CD4-positive, alpha-beta T cell treated with Interleukin-12 subunit alpha and Interleukin-12 subunit beta, for 1 hour (primary cell): ENCODE measurements at regions not wholly inside any gene's neighbourhood (a gene's known extent, or its start where the extent isn't known, plus 50 kb on each side); places are given as distances from the start of the nearest gene placed in this dataset.

Experiments used
- DNase-seq: peaks from one replicate; pipeline ENCODE4 v3.0.0-alpha.2; 2020

DNA sequence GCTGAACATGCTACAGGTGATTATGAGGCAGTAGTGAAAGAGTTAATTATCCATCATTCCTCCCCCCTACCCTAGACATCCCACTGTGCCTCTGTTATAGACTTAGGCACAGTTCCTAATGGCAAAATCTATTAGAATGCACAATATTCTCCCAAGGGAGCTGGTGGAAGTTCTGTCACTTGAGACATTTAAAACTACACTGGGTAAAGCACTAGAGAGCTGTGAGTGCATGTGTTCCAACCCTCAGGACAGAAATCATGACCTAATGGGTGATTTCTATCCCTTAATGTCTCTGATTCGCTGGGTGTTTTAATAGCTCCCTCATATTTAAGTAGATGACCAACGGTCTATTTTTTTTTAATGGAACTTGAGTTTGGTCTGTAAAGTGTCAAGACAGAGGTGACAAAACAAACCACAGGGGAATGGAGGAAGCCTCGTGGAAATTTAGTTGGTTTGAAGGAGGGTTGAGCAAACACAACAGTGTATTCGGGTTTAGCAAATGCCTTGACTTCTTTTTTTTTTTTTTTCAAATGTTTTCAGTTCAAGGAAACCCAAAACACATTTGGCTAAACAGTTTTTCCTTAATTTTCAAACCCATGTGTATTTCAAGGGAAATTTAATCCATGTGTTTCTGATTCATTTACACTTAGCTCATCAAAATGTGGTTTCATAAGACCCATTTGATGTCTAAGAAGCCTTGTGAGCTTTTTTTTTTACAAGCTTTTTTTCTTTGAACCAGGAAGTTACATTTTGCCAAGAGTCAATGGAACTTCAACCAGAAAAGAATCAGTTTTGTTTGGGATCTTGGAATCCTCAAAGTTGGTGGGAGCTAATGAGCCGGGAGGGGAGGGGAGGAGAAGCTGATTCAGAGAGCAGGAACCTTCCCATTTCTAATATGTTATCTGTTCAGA lies 665.1 kb upstream of the ZEB2 start:
- DNase-seq = no peak

DNA sequence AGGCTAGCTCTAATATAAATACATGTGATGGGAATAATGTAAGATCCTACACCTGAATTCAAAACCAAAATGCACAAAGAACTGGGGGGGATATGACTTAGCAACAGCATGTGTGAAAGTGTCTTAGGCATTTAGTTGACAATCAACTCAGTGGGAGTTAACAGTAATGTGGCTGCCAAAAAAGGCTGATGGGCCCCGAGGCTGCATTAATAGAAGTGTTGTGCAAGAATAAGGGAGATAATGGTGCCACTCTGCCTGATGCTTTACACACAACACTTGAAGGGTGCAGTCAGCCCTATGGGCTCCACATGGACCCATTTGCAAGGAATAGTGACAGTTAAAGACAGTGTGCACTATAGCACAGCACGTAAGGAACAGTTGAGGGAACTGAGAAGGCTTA lies 649.4 kb upstream of the ZEB2 start:
- no peak for DNase-seq

DNA sequence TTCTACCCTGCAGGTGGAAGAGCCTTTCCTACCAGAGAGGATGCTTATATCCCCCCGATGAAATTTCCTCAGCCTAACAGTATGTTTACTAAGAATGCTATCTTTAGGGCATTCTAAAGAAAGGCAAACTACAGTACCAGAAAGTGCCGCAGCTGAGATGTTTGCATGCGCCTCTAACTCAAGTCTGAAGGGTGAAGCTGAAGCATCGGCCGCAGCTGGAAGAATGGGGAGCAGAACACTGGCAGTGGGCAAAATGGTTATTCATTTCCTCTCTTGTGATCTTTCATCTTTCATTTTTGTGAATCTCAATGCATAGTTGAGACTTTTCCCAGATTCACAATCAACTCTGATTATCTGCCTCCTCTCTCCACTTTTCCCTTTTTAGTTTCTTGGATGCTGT lies 648.2 kb upstream of the ZEB2 start:
- no peak for DNase-seq

DNA sequence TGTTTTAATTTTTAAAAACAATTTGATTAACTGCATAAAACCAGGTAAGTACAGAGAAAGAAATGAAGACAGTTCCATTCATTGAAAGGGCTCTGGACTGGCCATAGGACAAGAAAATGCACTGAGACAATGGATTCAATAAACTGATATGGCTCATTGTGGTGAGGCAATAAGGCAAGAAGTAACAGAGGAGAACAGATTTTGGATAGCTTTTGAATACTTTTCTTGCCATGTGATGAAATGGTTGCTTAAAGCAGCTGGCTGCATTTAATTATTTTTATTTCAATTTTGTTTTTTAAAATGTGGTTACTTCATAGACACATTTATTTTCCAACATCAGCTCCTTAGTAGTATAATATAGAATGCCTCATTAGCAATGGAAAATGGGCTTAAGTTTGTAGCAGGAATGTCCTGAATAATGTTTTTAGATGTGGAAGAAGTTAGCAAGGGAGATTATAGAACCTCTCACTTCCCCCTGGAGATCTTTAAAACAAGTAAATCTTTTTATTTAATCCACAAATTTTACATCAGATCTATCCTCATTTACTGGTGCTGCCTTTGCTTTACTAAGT lies 646.9 kb upstream of the ZEB2 start:
- DNase-seq = no peak

DNA sequence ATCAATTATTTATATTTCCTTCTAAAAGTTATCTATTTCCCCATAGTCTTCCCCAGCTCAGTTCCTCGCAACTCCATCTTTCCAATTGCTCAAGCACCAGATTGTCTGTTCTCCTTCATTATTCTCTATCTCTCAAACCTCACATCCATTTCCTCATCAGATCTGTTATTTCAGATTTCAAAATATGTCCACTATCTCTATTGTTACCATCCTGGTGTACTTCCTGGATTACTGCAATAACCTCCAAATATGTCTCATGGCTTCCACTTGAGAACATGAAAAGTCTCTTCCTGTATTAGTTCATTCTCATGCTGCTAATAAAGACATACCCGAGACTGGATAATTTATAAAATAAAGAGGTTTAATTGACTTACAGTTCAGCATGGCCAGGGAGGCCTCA lies 641.7 kb upstream of the ZEB2 start:
- DNase-seq = no peak

DNA sequence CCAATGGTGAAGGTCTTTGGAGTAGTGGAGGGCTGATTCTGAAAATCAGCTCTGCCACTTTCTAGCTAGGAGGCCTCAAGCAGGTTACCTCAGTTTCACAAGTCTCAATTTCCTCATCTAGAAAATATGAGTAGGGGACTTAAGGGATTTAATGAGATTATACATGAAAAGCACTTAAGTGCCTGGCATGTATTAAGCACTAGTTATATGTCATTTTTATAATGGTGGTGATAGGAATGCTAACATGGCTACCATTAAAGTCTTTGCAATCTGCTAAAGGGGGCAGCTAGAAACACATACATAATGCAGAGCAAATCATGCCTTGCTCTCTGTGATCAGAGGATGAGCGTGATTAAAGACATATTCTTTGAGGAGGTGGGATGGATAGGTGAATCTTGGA lies 640.9 kb upstream of the ZEB2 start:
- DNase-seq = no peak

DNA sequence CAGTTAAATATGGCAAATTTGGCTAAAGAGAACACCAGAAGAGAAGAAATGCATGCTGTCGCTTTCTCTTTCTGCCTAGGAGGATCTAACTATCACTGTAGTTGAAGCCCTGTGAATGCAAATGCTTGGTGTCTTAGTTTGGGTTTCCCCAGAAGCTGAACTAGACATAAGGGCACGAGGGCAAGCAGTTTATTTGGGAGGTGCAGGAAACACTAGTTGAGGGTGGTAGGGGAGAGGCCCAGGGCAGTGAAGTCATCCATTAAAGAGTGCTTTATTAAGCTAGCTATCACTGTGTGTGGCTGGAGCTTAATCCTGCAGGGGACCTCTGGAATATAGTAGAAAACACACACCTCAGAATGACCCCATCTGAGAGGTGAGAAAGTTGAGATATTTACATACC lies 639.8 kb upstream of the ZEB2 start:
- no peak for DNase-seq

DNA sequence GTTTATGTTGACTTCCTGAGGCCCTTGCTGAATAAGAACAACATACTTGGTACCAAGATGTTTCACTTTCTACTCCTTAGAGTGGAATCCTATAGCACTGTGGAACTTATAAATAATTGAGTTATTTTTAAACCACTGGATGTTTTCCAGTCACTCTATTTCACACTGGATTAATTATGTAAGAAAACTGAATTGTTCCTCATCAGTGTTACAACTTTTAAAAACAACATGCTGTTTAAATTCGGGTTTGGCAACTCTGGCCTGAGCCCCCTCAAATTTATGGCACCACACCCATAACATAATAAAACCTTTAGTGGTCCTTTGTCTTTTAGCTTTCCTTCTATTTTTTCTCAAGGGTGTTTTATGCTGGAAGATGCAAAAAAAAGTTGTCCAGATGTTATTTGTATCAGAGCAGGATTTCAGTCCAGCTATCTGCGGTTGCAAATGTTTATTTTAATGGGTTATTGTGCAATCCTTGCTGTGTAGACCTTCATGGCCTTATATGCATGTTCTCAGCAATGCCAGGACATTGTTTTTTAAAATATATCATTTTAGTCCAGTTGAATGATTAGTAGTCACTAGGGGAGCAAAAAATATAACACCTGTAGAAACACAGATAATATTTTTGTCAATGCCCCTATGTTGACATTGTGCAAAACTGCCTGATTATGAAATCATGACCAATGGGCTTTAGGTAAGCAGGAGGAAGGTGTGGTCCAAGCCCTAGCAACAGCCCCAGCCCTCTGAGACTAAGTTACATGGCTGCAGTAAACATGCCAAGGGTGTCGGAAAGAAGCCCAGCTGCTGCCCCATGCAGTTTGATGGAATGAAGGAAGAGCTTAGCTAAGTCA lies 638.0 kb upstream of the ZEB2 start:
- DNase-seq = no peak

DNA sequence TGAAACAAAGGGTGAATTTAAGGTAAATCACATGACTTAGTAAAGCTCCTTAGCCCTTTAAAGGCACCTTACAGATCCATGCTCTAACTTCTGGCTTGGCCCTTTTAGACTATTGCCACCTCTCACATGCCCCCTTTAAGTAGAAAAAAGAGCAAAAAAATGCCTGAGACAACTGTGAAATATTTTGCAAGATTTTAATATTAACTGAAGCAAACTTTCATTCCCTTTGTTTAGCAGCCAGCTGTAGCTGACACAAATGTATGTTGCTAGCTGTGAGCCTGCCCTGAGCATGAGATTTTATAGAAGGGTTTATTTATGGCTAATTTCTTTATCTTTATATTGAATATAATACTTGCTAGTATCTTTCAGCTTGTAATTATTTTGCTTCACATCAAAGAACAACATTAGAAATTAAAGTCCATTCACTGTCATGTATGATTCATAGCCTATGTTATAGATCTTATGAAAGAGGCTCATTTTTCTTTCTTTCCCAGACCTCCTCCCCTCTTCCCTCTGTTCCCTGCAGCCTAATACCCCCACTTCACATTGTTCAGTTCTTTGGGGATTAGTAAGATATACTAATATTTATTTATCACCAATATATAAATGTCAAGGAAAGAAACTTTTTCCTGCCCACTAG lies 637.2 kb upstream of the ZEB2 start:
- no peak for DNase-seq

DNA sequence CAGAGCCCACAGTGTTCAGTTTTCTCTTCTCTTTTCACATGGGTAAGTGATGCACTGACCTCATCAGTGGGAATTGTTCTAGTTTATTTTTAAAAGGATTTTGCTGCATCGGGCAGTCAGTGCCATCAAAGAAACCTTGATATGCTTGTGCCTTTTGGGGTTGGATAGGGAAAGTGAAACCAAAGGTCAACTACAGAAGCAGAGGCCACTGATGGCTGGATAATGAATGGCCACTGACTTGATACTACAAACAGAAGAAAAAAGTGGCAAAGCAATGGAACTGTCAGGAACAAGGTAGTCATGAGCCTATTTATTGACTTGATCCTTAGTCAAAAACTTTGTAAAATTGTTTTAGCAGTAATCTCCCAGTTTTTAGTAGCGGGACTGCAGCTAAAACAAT lies 636.3 kb upstream of the ZEB2 start:
- no peak for DNase-seq

DNA sequence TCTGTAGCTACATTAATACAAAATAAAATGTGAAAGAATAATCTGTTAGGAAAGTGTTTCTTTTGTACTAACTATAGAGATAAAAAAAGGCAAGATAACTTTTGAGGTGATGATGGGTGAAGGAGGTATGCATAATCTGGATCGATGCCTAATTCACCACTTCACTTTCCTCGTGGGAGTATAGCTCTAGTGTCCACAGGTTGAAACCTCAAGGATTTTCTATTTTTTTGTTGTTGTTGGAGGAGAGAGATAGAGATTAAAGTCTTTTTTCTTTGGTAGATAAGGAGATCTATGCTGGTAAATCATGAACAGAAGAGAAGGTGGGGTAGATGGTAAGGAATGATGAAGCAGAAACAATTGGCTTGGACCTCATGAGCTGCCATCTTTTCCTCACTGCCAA lies 635.3 kb upstream of the ZEB2 start:
- no peak for DNase-seq

DNA sequence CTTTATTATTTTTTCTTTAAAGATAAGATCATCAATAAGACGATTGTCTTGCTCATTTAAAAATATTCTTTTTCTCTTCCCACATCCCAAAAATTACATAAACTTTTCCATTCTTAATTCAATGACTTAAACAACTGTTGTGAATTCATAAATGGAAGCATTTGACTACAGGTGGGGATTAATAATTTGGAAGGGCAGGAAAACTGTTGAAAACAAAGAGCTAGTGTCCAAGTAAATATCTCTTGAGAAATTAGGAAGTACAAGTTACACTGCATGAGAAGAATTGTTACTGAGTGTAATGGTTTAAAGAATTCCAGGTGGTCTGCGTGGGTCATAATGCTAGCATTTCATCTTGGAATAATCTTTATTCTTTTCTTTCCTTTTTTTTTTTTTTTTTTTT lies 634.8 kb upstream of the ZEB2 start:
- no peak for DNase-seq

DNA sequence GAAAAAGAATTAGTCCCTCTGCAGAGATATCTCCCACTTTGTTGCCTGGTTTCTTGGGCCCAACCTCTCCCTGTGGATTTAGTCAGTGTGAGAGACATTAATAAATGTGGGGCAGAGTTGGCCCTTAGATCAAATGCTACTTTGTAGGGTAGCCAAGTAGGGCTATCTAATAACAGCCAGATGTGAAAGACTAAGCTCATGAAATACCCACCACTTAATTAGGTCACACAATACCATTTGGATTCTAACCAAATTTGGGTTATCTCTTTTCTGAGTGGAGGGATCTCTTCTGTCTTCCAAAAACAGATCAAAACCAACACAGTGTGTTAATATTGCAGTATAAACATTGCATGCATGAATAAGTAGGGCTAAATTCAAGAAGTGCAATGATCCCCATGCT lies 626.8 kb upstream of the ZEB2 start:
- DNase-seq = no peak

DNA sequence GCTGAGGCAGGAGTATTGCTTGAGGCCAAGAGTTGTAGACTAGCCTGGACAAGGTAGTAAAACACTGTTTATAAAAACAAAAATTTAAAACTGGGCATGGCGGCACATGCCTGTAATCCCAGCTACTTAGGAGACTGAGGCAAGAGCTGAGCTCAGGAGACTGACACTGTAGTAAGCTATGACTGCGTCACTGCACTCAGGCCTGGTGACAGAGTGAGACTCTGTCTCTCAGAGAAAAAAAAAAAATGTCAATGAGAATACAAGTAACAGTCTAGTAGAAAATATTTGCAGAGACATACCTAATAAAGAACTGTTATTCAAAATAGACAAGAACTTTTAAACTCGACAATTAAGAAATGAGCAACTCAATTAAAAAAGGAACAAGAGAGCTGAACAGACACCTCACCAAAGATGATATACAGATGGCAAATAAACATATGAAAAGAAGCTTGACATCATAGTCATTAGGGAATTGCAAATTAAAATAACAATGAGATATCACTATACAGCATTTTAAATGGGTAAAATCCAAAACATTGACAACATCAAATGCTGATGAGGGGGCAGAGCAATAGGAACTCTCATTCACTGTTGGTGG lies 624.3 kb upstream of the ZEB2 start:
- DNase-seq = no peak

DNA sequence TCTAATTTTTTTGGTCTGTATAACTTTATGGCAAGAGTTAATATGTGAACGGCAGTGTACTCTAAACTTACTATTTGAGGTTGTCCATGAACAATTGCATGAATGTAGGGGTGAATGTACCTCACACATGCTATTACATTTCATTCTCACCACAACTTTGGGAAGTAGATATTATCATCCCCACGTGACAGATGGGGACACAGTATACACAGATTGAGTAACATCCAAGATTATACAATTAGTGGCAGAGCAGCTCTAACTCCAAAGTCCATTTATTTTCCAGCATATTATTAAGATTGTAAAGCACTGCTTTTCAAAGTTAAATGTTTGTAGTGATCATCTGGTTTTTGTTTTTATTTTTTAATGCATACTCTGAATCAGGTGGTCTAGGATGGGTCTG lies 622.1 kb upstream of the ZEB2 start:
- DNase-seq = no peak

DNA sequence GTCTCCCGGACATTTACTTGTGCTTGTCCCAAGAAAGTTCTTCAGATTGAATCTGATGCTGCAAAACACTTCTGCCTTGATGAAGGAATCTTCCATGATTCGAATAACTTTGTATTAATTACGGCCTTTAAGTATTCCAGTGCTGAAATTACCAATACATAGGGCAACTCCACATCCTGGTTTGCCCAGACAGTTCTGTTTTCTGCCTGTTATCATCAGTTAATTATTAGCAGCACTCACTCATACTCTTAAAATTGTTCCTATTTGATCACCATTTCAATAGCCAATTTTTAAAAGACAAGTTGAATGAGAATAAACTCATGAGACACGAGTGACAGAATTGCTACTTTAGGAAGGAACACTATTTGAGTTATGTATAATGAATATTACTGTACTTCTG lies 620.7 kb upstream of the ZEB2 start:
- no peak for DNase-seq

DNA sequence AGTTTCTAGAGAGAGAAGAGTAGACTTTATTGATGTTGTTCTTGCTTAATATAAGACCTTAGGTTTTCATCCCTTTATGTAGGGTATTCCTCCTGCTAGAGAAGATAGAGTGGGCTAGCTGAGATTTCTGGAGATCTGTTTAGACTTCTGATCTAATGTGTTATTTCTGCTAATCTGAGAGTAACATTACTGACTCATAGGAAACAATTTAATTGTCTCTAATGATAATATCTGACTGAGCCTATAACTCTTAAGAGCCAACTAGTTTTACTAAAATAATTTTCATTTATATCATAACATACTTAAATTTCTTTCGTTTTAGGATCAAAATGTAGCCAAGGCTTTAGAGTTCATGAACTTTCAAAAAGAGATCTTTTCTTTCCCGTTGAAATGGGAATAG lies 618.7 kb upstream of the ZEB2 start:
- DNase-seq = no peak

DNA sequence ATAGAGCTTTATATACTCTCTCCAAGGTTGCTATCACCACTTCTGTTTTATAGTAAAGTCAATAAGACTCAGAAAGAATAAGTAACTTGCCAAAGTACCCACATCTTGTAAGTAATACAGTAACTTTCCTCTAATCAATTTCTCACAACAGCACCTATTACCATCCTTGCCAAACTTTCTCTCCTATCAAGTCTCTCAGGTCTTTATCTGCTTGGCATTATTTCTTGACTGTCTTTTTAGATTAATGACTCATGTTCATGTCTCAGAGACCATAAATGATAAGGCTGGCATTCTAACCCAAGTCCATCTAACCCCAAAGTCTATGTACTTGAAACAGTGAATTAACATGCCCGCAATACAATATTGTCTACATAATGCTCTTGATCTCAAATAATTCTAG lies 618.0 kb upstream of the ZEB2 start:
- no peak for DNase-seq

DNA sequence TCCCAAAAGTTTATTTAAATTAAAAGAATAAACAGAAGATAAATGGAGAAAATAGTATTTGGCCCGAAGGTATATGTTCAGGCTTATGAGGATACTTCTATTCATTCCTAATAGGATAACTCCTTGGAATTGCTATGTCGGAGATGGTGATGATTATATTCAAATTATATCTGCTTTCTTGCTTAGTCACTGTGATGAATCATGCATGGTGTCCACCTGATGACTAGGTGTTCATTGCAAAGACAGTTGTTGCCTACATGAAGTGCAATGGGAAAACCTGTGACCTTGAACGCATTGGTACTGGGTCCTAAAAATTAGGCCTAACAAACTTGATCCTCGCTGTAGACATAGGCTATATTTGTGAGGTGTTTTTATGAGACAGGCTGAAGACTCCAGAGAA lies 617.3 kb upstream of the ZEB2 start:
- no peak for DNase-seq

DNA sequence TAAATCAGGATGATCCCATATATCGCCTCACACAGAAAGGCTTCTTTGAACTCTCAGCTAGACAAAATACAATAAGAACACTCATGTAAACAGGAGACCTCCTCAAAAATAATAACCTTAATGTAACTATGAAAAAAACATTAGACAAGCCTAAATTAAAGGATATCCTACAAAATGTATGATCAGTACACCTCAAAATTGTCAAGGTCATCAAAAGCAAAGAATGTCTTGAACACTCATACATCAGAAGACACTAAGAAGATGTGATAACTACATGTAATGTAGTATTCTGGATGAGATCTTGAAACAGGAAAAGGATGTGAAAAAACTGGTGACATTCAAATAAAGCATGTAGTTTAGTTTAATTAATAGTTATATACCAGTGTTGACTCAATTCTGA lies 616.8 kb upstream of the ZEB2 start:
- DNase-seq = no peak

DNA sequence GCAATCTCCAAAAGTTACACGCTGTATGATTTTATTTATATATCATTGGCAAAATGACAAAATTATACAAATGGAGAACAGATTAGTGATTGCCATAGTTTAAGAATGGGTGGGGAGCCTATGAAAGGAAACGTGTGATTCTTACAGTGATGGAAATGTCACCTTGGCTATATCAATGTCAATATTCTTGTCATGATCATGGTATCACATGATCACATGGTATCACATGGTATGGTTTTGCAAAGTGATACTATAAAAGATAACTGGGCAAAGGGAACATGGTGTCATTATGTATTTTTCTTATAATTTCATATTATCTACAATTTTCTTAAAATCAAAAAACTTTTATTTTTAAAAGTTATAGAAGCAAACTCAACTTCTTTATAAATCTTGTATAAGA lies 606.2 kb upstream of the ZEB2 start:
- DNase-seq = no peak

DNA sequence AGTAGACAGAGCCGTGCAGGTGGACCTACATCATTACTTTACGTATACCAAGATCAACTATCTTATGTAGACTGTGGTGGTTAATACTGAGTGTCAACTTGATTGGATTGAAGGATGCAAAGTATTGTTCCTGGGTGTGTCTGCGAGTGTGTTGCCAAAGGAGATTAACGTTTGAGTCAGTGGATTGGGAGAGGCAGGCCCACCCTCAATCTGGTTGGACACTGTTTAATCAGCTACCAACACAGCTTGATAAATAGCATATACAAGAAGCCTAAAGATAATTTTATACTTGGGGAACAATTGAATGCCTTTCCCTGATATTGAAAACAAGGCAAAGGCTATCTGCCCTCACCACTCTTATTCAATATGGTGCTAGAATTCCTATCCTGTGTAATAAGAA lies 604.2 kb upstream of the ZEB2 start:
- no peak for DNase-seq

DNA sequence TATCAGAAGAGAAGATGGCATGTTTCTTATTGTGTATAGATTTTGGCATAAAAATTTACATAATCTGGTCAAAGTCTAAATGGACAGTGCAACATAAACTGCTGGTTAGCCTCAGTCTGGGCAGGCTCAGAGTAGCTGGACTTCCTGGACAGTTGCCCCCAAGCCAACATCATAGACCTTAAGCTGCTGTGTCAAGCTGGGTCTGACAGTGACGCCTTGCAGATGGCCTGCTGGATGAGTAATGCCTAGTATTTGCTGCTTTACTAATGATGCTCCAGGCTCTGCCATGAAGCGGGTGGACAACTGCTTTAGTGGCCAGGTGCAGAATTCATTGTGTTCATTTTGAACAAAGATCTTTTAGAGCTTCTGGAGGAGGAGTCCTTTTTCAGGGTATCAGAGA lies 603.7 kb upstream of the ZEB2 start:
- no peak for DNase-seq
